Fibroblast of lung (primary cell): ENCODE measurements at regions not wholly inside any gene's neighbourhood (a gene's known extent, or its start where the extent isn't known, plus 50 kb on each side); places are given as distances from the start of the nearest gene placed in this dataset.

Experiments
- DNase-seq, 2 donors: peaks; one replicate each; pipeline versions ENCODE4 v3.0.0 to v3.0.0-alpha.2; 2010; ENCODE audit warnings: low read depth in 2 of 2
- H2AFZ ChIP-seq: 2 replicates; pipeline ENCODE4 v1.5.1; 2012; ENCODE audit warnings: low read length, control low read depth, inconsistent platforms
- H3K27ac ChIP-seq: 2 replicates; pipeline ENCODE4 v1.5.1; 2011; ENCODE audit warnings: low read length, control low read depth; ENCODE audit not compliant: insufficient read depth
- H3K27me3 ChIP-seq: 2 replicates; pipeline ENCODE4 v1.5.1; 2011; ENCODE audit warnings: mild to moderate bottlenecking, low read length; ENCODE audit not compliant: control insufficient read depth, insufficient read depth
- H3K36me3 ChIP-seq: 2 replicates; pipeline ENCODE4 v1.5.1; 2011; ENCODE audit warnings: low read length; ENCODE audit not compliant: control insufficient read depth, insufficient read depth
- H3K4me1 ChIP-seq: 2 replicates; pipeline ENCODE4 v1.5.1; 2011; ENCODE audit warnings: low read length; ENCODE audit not compliant: control insufficient read depth, insufficient read depth; ENCODE audit errors: extremely low read depth
- H3K4me2 ChIP-seq: 2 replicates; pipeline ENCODE4 v1.5.1; 2011; ENCODE audit warnings: low read length, control low read depth; ENCODE audit not compliant: insufficient read depth; ENCODE audit errors: extremely low read depth
- H3K4me3 ChIP-seq, 4 experiments: fragments of 200-600 bp in 1 of 4; sonication (generic) in 1 of 4; replicated peaks in 1 of 4; 2 replicates each; pipeline ENCODE4 v1.5.1; 2011 to 2016; ENCODE audit warnings: low read length in 4 of 4, low read depth in 3 of 4, mild to moderate bottlenecking in 3 of 4, control low read depth in 2 of 4, inconsistent platforms in 1 of 4, mixed read lengths in 1 of 4; ENCODE audit not compliant: insufficient read depth in 1 of 4; ENCODE audit errors: control extremely low read depth in 1 of 4
- H3K79me2 ChIP-seq: 2 replicates; pipeline ENCODE4 v1.5.1; 2012; ENCODE audit warnings: mild to moderate bottlenecking, low read length, inconsistent platforms; ENCODE audit not compliant: control insufficient read depth, insufficient read depth
- H3K9ac ChIP-seq: 2 replicates; pipeline ENCODE4 v1.5.1; 2011; ENCODE audit warnings: mild to moderate bottlenecking, low read length, control low read depth; ENCODE audit not compliant: insufficient read depth
- H3K9me3 ChIP-seq: 2 replicates; pipeline ENCODE4 v1.5.1; 2012; ENCODE audit warnings: low read depth, low read length; ENCODE audit not compliant: control insufficient read depth, insufficient read depth
- H4K20me1 ChIP-seq: 2 replicates; pipeline ENCODE4 v1.5.1; 2011; ENCODE audit warnings: low read length; ENCODE audit not compliant: control insufficient read depth, insufficient read depth; ENCODE audit errors: extremely low read depth
- EZH2 ChIP-seq: IDR thresholded peaks from 2 replicates; pipeline ENCODE4 v1.5.1; 2012; ENCODE audit warnings: low read length, control low read depth, mild to moderate bottlenecking; ENCODE audit errors: missing control alignments
- TF ChIP-seq, protein P1 (sequence below), 2 donors: IDR thresholded peaks in 1 of 2; conservative IDR thresholded peaks in 1 of 2; 1 replicate in 1 of 2; 2 replicates in 1 of 2; pipeline ENCODE4 v1.5.1; 2011 to 2012; ENCODE audit warnings: low read length in 2 of 2, control low read depth in 1 of 2, inconsistent platforms in 1 of 2, low read depth in 1 of 2, mild to moderate bottlenecking in 1 of 2

GRCh38 chr2:42108852-42109251, 60.3 kb upstream of the EML4 start:
- H3K36me3 ChIP-seq, result no peaks in the 10 kb centered on the region
- H3K4me1 ChIP-seq, result no peaks in the 10 kb centered on the region
- no peak overlapping the region for H3K27ac ChIP-seq
- H2AFZ ChIP-seq, result no peak overlapping the region
- TF ChIP-seq, protein P1, sequence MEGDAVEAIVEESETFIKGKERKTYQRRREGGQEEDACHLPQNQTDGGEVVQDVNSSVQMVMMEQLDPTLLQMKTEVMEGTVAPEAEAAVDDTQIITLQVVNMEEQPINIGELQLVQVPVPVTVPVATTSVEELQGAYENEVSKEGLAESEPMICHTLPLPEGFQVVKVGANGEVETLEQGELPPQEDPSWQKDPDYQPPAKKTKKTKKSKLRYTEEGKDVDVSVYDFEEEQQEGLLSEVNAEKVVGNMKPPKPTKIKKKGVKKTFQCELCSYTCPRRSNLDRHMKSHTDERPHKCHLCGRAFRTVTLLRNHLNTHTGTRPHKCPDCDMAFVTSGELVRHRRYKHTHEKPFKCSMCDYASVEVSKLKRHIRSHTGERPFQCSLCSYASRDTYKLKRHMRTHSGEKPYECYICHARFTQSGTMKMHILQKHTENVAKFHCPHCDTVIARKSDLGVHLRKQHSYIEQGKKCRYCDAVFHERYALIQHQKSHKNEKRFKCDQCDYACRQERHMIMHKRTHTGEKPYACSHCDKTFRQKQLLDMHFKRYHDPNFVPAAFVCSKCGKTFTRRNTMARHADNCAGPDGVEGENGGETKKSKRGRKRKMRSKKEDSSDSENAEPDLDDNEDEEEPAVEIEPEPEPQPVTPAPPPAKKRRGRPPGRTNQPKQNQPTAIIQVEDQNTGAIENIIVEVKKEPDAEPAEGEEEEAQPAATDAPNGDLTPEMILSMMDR (conservative IDR thresholded peaks at IDR 0.05 in 1 of 2, IDR thresholded peaks at IDR 0.05 in 1 of 2; ENCODE audit: low read depth in 1 of 2, low read length in 2 of 2), result no peak
- TF ChIP-seq EZH2, result no peak
- no peaks in the 10 kb centered on the region for H3K27me3 ChIP-seq
- no peak overlapping the region for H3K4me2 ChIP-seq
- H3K9ac ChIP-seq, result no peak overlapping the region
- no peaks in the 10 kb centered on the region for H4K20me1 ChIP-seq
- no peak overlapping the region for H3K4me3 ChIP-seq
- no peaks in the 10 kb centered on the region for H3K79me2 ChIP-seq
- no peak for DNase-seq
- no peaks in the 10 kb centered on the region for H3K9me3 ChIP-seq

DNA sequence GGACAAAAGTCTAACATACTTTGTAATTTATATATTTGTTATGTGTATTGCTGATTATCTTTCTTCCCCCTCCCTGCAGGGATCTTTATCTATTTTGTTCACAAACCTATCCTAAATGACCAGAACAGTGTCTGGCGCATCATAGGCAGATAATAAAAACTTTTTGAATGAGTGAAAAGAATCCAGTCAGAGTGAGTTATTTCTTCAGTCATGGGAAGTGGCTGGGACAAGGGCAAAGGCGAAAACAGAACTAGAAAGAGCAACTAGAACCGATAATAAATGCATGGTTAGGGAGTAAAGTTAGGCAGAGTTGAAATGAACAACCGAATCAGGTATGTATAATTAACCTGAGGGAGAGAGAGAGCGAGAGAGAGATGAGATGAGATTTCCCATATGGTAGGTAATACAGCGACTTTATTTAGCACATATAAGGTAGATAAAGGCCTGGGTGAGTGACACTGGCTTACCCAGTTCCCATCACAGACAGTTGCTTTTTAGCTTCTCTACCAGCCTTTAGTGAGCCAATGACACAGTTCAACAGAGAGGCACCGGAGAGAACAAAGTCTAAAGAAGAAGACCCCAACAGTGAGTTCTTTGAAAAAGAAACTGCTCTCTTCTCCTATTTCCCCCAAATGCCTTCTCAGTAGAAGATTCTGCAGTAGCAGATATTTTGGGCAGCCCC, 59.1 kb upstream of the EML4 start:
- no peak overlapping the region for H3K4me2 ChIP-seq
- no peaks in the 10 kb centered on the region for H3K79me2 ChIP-seq
- no peak for TF ChIP-seq EZH2
- TF ChIP-seq, protein P1 (conservative IDR thresholded peaks at IDR 0.05 in 1 of 2, IDR thresholded peaks at IDR 0.05 in 1 of 2; ENCODE audit: low read depth in 1 of 2, low read length in 2 of 2), result no peak
- no peaks in the 10 kb centered on the region for H3K36me3 ChIP-seq
- no peaks in the 10 kb centered on the region for H3K9me3 ChIP-seq
- no peak overlapping the region for H2AFZ ChIP-seq
- H3K4me1 ChIP-seq, result no peaks in the 10 kb centered on the region
- H3K9ac ChIP-seq, result no peak overlapping the region
- no peak overlapping the region for H3K27ac ChIP-seq
- no peaks in the 10 kb centered on the region for H4K20me1 ChIP-seq
- H3K27me3 ChIP-seq, result no peaks in the 10 kb centered on the region
- no peak overlapping the region for H3K4me3 ChIP-seq
- no peak for DNase-seq

GRCh38 chr2:42110641-42111322, 58.4 kb upstream of the EML4 start:
- Histone ChIP-seq H3K4me3 (no peak overlapping the region), H3K79me2 (no peaks in the 10 kb centered on the region), H3K9ac (no peak overlapping the region), H3K27ac (no peak overlapping the region), H3K27me3 (no peaks in the 10 kb centered on the region), H3K4me1 (no peaks in the 10 kb centered on the region), H3K9me3 (no peaks in the 10 kb centered on the region), H3K4me2 (no peak overlapping the region), H3K36me3 (no peaks in the 10 kb centered on the region), H2AFZ (no peak overlapping the region), H4K20me1 (no peaks in the 10 kb centered on the region)
- no peak for TF ChIP-seq EZH2
- TF ChIP-seq, protein P1 (conservative IDR thresholded peaks at IDR 0.05 in 1 of 2, IDR thresholded peaks at IDR 0.05 in 1 of 2; ENCODE audit: low read depth in 1 of 2, low read length in 2 of 2), result no peak
- DNase-seq, result peak; percentile 66 to 67
